NT2/D1 (cell line): ENCODE measurements at regions not wholly inside any gene's neighbourhood (a gene's known extent, or its start where the extent isn't known, plus 50 kb on each side); places are given as distances from the start of the nearest gene placed in this dataset.

Experiments
- SUZ12 ChIP-seq: IDR thresholded peaks from 2 replicates; pipeline ENCODE4 v1.6.1; 2011; ENCODE audit not compliant: insufficient read length, insufficient read depth; ENCODE audit errors: extremely low read depth
- YY1 ChIP-seq: IDR thresholded peaks from 2 replicates; pipeline ENCODE4 v1.6.1; 2011; ENCODE audit not compliant: insufficient read length, insufficient read depth
- ZNF274 ChIP-seq: IDR thresholded peaks from 2 replicates; pipeline ENCODE4 v1.6.1; 2011; ENCODE audit warnings: mild to moderate bottlenecking, low read depth, low read length

- TF ChIP-seq SUZ12: no peak
- no peak for TF ChIP-seq ZNF274
- no peak for TF ChIP-seq YY1
Observed at GRCh38 chrX:134183665-134184064, 53.3 kb upstream of the CCDC160 start.
